ENCODE measurements at regions not wholly inside any gene's neighbourhood (a gene's known extent, or its start where the extent isn't known, plus 50 kb on each side); places are given as distances from the start of the nearest gene placed in this dataset.

GRCh38 chr3:174408310-174408709 is 450.8 kb upstream of the NAALADL2 start:
- FAIRE-seq = no peak
- no peak overlapping the region for H3K9ac ChIP-seq (ENCODE audit: control insufficient read depth, insufficient read depth, low read length)
- TF ChIP-seq SMAD1 (IDR thresholded peaks at IDR 0.05; ENCODE audit: low read depth, partially characterized antibody) (no peak), BCLAF1 (IDR thresholded peaks at IDR 0.05) (no peak)
- ATAC-seq = no peak
- in situ Hi-C loops (cut with MboI) (no loop called here), intact Hi-C loops (cut with micrococcal nuclease; ENCODE audit: unreplicated experiment) (no loop called here)
- H3K4me1 ChIP-seq (ENCODE audit: control insufficient read depth, insufficient read depth, low read length) = no peaks in the 10 kb centered on the region
- DNase-seq (ENCODE audit: low read depth, low spot score) = no peak
- H3K36me3 ChIP-seq (ENCODE audit: control insufficient read depth in 2 of 2, insufficient read depth in 2 of 2, low read length in 1 of 2) = no peaks in the 10 kb centered on the region
- ChIA-PET CTCF (interaction anchor here (1.2 kb wide), 1 partner anchor 9 kb away, joined by 3 read pairs; no protein-coding TSS in a partner anchor), SMC1A (ENCODE audit: uncharacterized antibody, unreplicated experiment) (no interaction called here), POLR2A (no interaction called here), RAD21 (ENCODE audit: unreplicated experiment) (no interaction called here)
- no peaks in the 10 kb centered on the region for H3K27me3 ChIP-seq (replicated peaks in 1 of 2; ENCODE audit: control insufficient read depth in 2 of 2, insufficient read depth in 2 of 2, low read length in 1 of 2)
- H4K20me1 ChIP-seq (ENCODE audit: control insufficient read depth, insufficient read depth) = no peaks in the 10 kb centered on the region
- H2AFZ ChIP-seq (ENCODE audit: control insufficient read depth, low read depth, low read length) = no peak overlapping the region
- BruUV-seq (replicated peaks) = no TSS peak
- no peak overlapping the region for H3K27ac ChIP-seq (ENCODE audit: control insufficient read depth, insufficient read depth)
- H3K4me2 ChIP-seq (ENCODE audit: control insufficient read depth, insufficient read depth) = no peak overlapping the region
- H3K4me3 ChIP-seq = no peak overlapping the region
- 66% methylated on average over 14 of the region's 14 CpGs for WGBS (ENCODE audit: insufficient coverage, insufficient replicate concordance, low lambda C conversion rate, missing lambda C conversion rate)
- no peaks in the 10 kb centered on the region for H3K9me3 ChIP-seq (replicated peaks; ENCODE audit: control insufficient read depth, insufficient read depth, low read length)
- H3K79me2 ChIP-seq (ENCODE audit: control insufficient read depth, insufficient read depth, low read length) = no peaks in the 10 kb centered on the region

GRCh38 chr3:174409086-174409743 is 449.9 kb upstream of the NAALADL2 start:
- RAD21 ChIA-PET (ENCODE audit: unreplicated experiment) = no interaction called here
- no TSS peak for BruUV-seq (replicated peaks)
- no peak for TF ChIP-seq CHD4 (IDR thresholded peaks at IDR 0.05)
- no peak for TF ChIP-seq EP300 (IDR thresholded peaks at IDR 0.05; ENCODE audit: borderline replicate concordance in 1 of 2, control insufficient read depth in 1 of 2, low read depth in 2 of 2, low read length in 2 of 2)
- TF ChIP-seq CHD1 (IDR thresholded peaks at IDR 0.05; ENCODE audit: low read depth, low read length) = no peak
- TF ChIP-seq KLF5 (IDR thresholded peaks at IDR 0.05; ENCODE audit: partially characterized antibody) = no peak
- TF ChIP-seq ATF3 (IDR thresholded peaks at IDR 0.05; ENCODE audit: borderline replicate concordance, extremely low read depth, low read depth, low read length) = no peak
- TF ChIP-seq RAD21 (IDR thresholded peaks at IDR 0.05; ENCODE audit: insufficient read depth, low read depth, low read length) = no peak
- no peak for TF ChIP-seq HDGF (IDR thresholded peaks at IDR 0.05)
- no peak for TF ChIP-seq STAT1 (conservative IDR thresholded peaks at IDR 0.05)
- no peak for TF ChIP-seq USF1 (IDR thresholded peaks at IDR 0.05; ENCODE audit: borderline replicate concordance, extremely low read length, insufficient read depth, low read depth, low read length)
- no peak for TF ChIP-seq HCFC1 (IDR thresholded peaks at IDR 0.05; ENCODE audit: low read length)

More at GRCh38 chr3:174409086-174409743, 449.9 kb upstream of the NAALADL2 start:
- in situ Hi-C loops (cut with MboI) = no loop called here
- SMC1A ChIA-PET (ENCODE audit: uncharacterized antibody, unreplicated experiment) = interaction anchor here (1.1 kb wide), 1 partner anchor 16 kb away, joined by 3 read pairs; no protein-coding TSS in a partner anchor
- no peaks in the 10 kb centered on the region for H3K36me3 ChIP-seq (ENCODE audit: control insufficient read depth in 2 of 2, insufficient read depth in 2 of 2, low read length in 1 of 2)
- no peak overlapping the region for H3K27ac ChIP-seq (ENCODE audit: control insufficient read depth, insufficient read depth)
- no peak overlapping the region for H2AFZ ChIP-seq (ENCODE audit: control insufficient read depth, low read depth, low read length)
- DNase-seq (ENCODE audit: low read depth, low spot score) = no peak
- no peak for FAIRE-seq
- H3K9me3 ChIP-seq (replicated peaks; ENCODE audit: control insufficient read depth, insufficient read depth, low read length) = no peaks in the 10 kb centered on the region
- no peak overlapping the region for H3K9ac ChIP-seq (ENCODE audit: control insufficient read depth, insufficient read depth, low read length)
- WGBS (ENCODE audit: insufficient coverage, insufficient replicate concordance, low lambda C conversion rate, missing lambda C conversion rate) = 68% methylated on average over 3 of the region's 3 CpGs
- no peak overlapping the region for H3K4me2 ChIP-seq (ENCODE audit: control insufficient read depth, insufficient read depth)
- no peaks in the 10 kb centered on the region for H3K4me1 ChIP-seq (ENCODE audit: control insufficient read depth, insufficient read depth, low read length)
- intact Hi-C loops (cut with micrococcal nuclease; ENCODE audit: unreplicated experiment) = no loop called here
- H4K20me1 ChIP-seq (ENCODE audit: control insufficient read depth, insufficient read depth) = no peaks in the 10 kb centered on the region
- ATAC-seq = no peak
- POLR2A ChIA-PET = no interaction called here
- H3K79me2 ChIP-seq (ENCODE audit: control insufficient read depth, insufficient read depth, low read length) = no peaks in the 10 kb centered on the region
- CTCF ChIA-PET = no interaction called here
- H3K27me3 ChIP-seq (replicated peaks in 1 of 2; ENCODE audit: control insufficient read depth in 2 of 2, insufficient read depth in 2 of 2, low read length in 1 of 2) = no peaks in the 10 kb centered on the region
- no peak overlapping the region for H3K4me3 ChIP-seq
